NCI-H2081 (cell line): ENCODE measurements at regions not wholly inside any gene's neighbourhood (a gene's known extent, or its start where the extent isn't known, plus 50 kb on each side); places are given as distances from the start of the nearest gene placed in this dataset.

Experiments used
- DNase-seq, 2 experiments: peaks; one replicate each; lab custom pipeline; 2025; lab: John Stamatoyannopoulos, UW

GRCh38 chr16:86382067-86382773 lies 128.1 kb upstream of the FOXF1 start:
- DNase-seq: no peak

GRCh38 chr16:86382774-86383407 lies 127.4 kb upstream of the FOXF1 start:
- DNase-seq: no peak

DNA sequence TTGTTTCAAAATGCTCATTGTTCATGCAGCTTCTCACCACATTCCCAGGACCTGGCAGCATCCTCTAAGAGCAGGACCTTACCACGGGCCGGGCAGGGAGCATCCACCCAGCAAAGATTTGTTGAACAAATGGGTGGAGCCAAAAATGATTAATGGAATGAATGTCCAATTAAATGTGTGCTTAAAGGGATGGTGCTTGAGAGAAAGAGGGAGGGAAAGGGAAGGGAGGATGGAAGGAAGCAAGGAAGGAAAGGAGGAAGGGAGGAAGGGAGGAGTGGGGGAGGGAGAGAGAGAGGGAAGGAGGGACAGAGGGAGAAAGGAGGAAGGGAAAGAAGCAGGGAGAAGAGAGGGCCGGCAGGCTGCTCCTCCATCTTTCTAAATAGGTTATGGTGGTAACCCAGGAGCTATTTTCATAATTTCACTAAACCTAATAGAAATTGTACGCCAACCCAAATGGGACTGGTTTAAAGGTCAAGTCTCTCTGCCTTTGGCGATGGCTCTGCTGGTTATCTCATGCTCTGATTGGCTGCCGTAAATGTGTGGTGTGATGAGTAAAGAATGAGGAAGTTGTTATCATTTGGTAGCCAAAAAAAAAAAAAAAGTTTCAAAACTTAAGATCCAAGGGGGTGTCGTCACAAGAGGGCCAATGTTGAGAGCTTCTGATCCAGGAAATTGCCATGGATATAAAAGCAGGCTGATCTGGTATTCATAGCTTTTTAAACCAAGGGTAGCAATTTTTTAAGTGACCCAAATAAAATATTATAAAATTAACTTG lies 126.7 kb upstream of the FOXF1 start:
- no peak for DNase-seq

DNA sequence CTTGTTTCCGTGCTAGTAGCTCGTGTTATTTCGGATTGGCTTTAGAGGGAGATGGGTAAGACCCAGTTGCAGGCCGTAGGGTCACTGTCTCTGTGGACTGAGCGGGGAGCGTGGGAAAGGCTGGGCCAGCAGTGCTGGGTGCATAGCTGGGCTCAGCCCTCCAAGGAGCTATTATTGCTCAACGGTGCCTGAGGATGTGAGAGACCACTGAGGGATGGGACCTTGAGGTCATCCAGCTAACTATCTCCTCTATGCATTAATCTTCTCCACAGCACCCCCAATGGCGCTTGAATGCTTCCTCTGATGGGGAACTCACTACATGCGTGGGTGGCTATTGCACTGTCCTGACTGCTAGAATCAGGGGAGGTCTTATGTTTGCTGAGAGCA lies 126.1 kb upstream of the FOXF1 start:
- no peak for DNase-seq

DNA sequence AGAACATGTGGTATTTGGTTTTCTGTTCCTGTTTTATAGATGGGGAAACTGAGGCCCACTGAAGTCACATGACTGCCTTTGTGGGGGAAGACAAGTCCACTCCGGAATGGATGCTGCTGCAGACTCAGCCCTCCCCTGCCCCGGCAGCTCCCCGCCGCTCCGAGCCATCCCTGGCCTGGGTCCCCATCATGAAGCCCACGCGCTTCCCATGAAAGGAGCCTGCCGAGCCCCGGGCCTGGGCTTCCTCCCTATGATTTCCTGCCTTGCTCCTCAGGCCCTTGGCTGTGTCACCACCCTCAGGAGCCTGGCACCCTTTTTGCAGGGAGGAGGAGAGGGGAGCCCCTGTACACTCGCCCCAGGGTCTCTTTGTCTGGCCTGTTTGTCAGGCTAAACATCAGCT lies 125.3 kb upstream of the FOXF1 start:
- no peak for DNase-seq

- no peak for DNase-seq
These were observed 122.6 kb upstream of the FOXF1 start for GRCh38 chr16:86387468-86388440.

GRCh38 chr16:86388976-86389375 lies 121.4 kb upstream of the FOXF1 start:
- no peak for DNase-seq

DNA sequence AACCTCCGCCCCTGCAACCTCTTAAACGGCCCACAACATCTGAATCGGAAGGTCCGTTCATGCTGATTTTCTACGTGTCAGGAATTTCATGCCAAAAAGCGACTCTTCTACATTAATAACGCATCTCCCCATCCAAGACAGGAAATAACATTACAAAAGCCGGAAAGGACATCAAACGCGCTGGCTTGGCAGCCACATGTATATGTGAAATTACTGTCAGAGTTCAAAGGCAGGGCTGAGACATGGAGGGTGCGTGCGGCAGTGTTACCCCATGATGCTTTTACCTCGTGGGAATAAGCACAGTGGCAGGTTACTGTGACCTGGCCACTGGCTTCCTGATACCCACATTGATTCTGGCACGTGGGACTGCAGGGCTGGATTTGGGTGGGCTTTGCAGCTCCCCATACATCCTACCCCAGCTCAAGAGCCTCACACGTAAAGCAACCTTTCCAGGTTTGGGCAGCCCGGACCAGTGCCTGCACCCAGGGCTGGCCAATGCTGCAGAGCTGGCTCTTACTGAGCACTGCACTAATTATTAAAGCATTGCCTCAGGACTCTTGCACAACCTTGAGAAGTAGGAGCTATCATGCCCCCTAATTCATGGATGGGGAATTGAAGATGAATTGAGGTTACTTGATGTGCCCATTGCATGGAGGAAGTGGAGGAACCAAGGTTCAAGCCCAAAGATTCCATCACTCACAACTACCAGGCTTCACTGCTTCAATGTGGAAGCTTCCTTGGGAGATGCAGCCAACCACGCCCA lies 120.6 kb upstream of the FOXF1 start:
- no peak for DNase-seq

DNA sequence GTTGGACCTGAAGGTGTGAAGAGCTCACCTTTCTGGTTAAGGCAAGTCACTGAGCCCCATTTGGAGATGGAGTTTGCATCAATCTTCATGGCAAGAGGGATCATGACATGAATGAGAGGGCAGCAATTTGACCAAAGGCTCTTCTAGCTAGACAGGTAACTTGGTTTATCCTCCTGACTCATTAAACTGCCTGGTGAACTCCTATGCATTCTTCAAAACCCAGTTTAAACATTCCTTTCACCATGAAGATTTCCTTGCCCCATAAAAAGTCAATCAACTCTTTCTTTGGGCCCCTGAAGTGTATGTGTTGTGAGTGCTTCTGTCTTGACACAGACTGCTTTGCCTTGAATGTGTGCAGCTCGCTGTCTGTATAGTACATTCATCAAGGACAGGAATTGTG lies 120.0 kb upstream of the FOXF1 start:
- DNase-seq: no peak

DNA sequence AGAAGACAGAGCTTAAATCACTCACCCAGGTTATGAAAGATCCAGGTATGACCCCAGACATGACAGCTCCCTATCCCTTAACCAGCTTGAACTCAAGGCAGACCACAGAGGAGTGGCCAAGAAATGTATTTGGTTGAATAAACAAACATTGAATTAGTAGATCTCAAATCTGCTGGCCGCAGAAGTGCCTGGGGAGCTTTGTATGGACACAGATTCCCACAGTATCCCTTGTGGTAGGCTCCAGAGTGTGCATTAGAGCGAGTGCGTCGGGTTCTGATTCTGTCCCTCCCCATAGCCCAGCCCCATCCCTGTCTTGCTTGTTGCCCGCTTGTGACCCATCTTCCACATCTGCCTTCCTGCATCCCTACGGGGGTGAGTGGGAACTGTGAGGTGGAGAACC lies 118.8 kb upstream of the FOXF1 start:
- no peak for DNase-seq

DNA sequence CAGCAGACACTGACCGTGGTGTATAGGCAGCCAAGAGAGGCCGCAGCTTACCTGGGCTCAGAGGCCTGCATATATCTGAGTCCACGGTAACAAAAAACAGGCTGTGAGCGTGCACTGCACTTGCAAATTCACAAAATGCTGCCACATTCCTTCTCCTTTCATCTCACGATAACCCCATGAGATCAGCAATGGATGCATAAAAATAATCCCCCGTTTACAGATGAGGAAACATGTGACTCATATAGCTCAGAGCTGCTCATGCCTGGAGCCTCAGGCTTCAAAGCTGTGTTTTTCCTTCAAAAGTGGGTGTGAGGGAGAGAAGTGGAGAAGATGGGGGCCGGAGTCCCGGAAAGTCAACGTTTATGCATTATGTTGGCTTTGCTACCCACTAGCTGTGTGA lies 118.3 kb upstream of the FOXF1 start:
- DNase-seq: no peak

- DNase-seq: no peak
These were observed 117.7 kb upstream of the FOXF1 start for GRCh38 chr16:86392436-86393152.

- DNase-seq: no peak
These were observed 116.3 kb upstream of the FOXF1 start for GRCh38 chr16:86393907-86394626.

DNA sequence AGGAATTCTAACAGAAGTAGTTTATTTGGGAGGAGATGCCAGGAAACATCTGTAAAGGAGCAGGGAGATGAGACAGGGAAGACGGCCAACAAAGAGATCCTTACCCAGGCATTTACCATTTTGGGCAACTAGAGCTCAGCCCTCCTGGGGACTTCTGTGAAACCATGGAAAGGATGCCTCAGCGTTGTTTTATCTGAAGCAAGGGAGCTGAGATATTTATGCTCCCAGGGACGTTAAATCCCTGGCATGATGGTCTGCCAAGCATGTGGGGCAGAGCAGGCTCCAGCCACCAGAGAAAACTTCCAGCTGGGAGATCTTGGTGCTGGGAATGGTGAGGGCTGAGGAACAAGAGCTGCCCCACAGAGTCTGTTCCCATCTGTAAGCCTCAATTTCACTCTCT lies 114.8 kb upstream of the FOXF1 start:
- DNase-seq: no peak

DNA sequence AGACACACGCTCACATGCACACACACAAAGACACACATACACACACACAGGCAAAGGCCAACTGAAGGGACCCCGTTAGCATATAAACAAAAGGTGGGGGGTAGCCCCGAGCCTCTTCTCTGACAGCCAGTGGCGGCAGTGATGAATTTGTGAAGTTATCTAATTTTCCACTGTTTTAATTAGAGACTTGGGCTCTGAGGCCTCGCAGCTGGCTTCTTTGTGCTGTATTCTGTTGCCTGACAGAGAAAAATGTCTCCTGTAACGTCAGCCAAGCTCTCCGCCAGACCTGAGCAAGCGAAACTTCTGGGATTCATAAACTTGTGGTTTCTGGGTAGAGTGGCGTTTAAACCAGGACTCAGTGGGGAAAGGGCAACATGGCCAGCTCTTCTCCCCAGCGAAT lies 113.9 kb upstream of the FOXF1 start:
- no peak for DNase-seq

DNA sequence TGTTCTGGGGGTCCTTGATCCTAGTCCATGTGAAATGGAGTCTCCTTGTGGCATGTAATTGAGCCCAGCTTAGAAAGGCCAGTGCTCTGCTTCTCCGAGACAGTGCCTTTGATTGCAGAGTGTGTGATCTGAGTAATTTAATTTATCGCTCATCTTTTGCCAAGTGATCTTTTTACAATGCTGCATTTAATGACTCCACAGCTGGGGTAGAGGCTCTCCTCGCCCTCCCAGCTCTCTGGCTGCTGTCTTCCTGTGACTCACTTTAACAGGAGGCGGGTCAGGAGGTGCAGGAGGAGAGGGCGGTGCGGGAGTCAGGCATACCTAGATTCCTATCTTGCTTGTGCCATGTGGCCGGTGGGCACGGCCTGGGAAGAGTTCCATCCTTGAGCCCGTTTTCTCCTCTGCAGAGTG lies 113.4 kb upstream of the FOXF1 start:
- no peak for DNase-seq

DNA sequence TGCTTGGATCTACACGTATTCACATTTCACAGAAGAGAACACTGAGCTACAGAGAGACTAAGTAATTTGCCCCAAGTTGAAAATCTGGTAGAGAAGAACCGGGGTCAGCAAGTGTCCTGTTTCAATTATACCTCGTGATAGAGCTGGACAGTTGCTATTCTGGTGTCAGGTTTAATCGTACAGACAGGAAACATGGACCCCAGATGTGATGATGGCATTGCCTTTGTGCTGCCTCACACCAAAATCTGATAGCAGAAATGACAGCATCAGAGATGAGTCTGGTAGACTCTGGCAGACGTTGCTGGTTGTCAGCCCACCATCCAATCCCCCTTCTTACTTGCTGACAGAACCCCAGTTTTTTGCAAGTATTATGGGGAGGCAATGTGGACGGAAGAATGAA lies 112.1 kb upstream of the FOXF1 start:
- DNase-seq: no peak

- DNase-seq: no peak
These were observed 111.7 kb upstream of the FOXF1 start for GRCh38 chr16:86398622-86399021.

- DNase-seq: no peak
These were observed 109.2 kb upstream of the FOXF1 start for GRCh38 chr16:86401126-86401525.

GRCh38 chr16:86403085-86403484 lies 107.2 kb upstream of the FOXF1 start:
- DNase-seq: no peak
